OCI-M2 (cell line): ENCODE measurements at regions not wholly inside any gene's neighbourhood (a gene's known extent, or its start where the extent isn't known, plus 50 kb on each side); places are given as distances from the start of the nearest gene placed in this dataset.

Source experiments
- DNase-seq: peaks from one replicate; lab custom pipeline; 2025; ENCODE audit not compliant: unreplicated experiment; lab: John Stamatoyannopoulos, UW

- DNase-seq = no peak
These were observed 528.3 kb upstream of the ATXN8OS start for GRCh38 chr13:69579351-69579750.

DNA sequence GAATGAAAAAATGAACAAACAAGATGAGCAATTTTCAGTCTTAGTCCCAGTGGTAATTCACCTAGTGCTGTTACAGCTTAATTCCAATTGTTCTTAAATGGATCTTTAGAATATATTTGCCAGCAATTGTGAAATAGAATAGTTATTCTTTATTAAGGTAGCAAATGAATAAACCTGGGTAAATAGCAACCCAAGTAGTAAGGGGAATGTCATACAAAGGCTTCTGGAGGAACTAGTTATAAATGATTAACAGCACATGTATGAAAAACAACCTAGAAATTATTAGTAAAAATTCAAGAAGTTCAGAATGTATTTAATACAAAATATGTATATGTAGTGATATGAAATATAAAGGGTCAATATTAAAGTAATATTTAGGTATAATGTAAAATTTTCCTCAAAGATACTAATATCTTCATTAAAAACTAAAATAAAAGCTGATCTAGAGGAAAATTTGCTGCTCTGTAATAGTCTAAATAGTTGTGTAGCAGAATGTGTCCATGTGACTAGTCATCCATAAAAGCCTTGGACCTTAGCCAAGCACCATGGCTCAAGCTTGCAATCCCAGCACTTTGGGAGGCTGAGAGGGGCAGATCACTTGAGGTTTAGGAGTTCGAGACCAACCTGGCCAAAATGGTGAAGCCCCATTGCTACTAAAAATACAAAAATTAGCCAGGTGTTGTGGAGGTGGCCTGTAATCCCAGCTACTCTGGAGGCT is 535.9 kb upstream of the ATXN8OS start:
- DNase-seq = no peak

DNA sequence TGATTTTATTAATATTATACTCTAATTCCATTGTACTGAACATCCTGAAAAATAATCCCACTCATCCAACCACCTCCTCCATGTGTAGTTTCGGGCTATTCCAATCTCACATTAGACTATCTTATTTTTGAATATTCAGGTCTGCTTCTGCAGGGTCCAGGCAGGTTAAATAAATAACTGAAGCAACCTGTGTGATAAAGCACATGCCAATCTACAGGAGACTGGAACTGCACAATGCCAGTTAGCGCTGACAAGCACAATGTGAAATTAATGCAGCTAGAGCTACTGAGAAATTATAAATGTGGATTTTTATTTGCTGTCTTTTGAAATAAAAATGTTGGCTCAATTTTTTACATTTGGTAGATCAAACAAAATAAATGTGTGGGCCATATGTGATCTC is 540.1 kb upstream of the ATXN8OS start:
- no peak for DNase-seq

- no peak for DNase-seq
These were observed 541.4 kb upstream of the ATXN8OS start for GRCh38 chr13:69566104-69566716.

DNA sequence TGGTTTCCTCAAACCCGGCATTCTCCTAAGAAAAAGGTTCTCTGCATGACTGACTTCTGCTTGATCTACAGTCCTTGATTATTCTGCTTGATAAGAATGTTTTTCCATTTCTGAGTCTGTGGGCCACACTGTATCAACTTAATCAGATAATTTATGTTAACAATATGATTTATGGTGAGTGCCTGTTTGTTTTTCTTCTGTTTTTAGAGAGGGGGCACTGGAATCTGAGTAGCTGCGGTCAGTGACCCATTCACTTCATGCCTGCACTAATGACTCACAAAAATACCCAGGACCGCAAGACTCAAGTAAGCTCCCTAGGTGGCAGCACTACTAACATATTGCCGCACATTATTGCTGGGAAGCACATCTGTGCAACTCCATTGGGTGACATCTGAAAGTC is 542.3 kb upstream of the ATXN8OS start:
- no peak for DNase-seq

- no peak for DNase-seq
These were observed 551.0 kb upstream of the ATXN8OS start for GRCh38 chr13:69556540-69557196.

- no peak for DNase-seq
These were observed 553.6 kb upstream of the ATXN8OS start for GRCh38 chr13:69553976-69554375.

GRCh38 chr13:69551193-69551592 is 556.4 kb upstream of the ATXN8OS start:
- no peak for DNase-seq

DNA sequence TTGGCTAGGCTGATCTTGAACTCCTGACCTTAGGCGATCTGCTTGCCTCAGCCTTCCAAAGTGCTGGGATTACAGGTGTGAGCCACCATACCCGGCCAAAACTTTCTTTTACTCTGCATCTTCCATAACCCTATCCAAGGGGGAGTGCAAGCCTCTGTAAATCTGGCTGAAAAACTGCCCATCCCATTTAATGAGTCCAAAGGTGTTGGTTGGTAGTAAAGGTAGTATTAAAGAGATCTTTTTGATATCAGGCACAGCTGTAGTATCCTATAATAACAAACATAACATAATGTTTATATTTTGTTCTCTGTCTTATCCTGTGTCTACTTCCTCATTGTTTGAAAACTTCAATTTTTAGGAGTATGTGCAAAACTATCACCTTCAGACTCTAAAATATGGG is 559.8 kb upstream of the ATXN8OS start:
- DNase-seq = no peak

DNA sequence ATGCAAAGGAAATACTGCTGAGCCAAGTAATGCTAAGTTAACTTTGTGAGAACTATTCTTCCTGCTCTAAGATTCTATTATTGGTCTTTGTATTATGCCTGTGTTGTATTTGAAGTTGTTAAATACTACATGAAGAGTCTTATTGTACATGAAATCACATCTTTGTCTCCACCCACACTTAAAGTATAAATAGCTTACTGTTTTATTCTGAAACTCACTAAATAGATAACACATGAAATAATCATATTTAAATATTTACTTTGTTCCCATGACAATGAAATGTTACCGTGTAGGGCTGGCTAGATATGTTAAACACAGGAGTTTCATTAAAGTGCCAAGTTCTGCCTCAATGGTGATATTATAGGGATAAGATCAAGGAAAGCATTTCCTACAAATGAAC is 562.1 kb upstream of the ATXN8OS start:
- DNase-seq = no peak

GRCh38 chr13:69524459-69525150 is 583.0 kb upstream of the ATXN8OS start:
- no peak for DNase-seq

DNA sequence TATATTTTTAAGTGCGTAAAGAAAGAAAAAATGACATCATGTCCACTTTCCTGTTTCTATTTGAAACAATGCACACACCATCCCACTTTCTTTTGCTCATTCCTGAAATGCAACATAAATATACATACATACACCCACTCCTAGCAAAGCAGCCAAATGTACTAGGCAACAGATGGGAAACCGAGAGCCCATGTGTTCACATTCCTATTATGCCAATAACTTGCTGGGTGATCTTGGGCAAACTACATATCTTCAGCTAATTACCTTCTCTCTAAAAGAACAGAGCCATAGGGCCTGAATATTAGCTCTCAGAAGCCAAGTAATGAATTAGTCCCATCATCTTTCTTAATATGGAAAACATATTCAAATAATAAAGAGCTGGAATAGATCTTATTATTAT is 610.6 kb upstream of the ATXN8OS start:
- DNase-seq = no peak

- DNase-seq = no peak
These were observed 612.5 kb upstream of the ATXN8OS start for GRCh38 chr13:69495096-69495495.

DNA sequence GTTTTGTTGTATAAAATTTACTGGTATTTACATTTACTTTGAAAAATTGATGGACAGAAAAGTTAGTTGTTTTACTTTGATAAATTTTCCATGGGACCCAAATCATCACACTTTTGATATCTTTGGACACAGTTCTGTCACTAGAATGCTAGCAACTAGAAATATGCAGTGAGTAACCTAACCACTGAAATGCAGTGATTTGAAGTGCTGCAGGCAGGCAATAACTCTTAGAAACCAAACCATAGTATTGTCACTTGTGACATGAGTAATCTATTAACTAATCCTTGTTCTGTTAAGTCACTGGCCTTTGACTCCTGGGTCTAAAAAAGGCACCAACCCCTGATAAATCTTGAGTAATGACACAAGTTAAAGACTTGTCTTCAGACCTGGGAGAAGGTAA is 620.0 kb upstream of the ATXN8OS start:
- no peak for DNase-seq

DNA sequence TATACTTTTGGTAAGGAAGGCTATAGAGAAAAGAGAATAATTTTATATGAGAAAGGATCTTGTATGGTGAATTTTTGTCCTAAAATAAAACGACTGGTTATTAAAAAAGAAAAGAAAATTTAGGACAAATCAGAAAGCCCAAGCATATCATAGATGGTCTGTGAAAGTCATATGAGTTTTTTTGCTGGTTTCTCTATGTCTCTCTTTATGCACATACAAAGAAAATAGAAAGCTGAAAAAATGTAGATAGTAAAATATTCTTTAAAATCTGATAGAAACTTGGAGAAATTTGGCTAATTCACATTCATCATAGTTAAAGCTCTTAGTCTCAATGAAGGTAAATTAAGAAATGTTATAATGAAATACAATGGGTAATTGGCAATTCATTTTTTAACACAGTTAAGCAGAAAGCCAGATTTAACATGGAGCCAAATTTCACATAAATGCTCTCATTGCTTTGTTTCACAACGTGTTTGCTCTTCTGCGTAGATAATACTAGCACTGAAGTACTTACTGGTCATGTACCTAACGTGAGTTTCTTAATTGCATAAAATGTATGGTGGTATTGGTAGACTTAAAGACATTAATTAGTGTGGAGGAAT is 621.5 kb upstream of the ATXN8OS start:
- DNase-seq = no peak

- no peak for DNase-seq
These were observed 630.2 kb upstream of the ATXN8OS start for GRCh38 chr13:69477451-69477850.

DNA sequence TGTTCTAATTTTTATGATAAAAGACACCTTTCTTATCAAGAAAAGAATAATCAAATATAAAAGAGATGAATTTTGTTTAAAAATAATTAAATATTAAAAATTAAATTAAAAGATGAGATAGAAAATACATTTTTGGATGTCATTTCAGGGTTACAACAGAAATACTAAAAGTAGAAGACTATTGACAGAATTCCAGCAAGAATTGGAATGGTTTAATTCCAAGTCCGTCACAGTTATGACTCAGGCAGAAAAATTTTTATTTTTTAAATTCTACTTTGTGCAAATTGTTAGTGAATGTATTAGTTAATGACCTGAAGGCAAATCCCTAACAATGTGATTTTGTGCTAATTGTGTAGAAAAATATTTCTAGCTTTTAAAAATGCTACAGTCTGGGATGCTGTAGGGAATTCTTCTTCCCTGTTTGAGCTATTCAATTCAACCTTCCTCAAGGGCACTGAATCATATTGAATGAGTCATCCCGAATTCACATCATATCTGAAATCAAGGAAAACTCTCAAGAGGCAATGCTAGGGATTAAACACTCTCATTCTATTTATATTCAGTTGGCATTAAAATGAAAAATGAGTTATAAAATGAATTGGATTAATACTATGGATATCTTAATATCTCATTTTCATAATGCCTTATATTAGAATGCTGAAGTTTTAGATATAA is 633.5 kb upstream of the ATXN8OS start:
- DNase-seq = no peak

GRCh38 chr13:69468624-69469023 is 639.0 kb upstream of the ATXN8OS start:
- DNase-seq = no peak

DNA sequence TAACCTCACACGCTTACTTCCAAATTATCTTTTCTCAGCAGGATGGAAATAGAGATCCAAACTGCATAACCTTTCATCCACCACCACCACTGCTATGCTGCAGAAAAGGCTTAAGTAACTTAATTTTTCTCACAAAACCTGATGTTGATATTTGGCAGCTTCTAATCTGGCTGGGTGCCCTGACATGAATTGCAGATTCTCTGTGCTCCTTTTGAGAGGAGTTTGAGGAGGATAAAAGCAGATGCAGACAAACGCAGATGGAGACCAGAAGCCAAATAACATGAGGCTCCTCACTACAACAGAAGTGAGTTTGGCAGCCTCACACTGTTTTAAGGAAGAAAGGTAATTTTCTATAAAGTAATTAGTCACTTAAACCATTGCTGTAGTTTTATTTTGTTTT is 646.2 kb upstream of the ATXN8OS start:
- DNase-seq = no peak

- DNase-seq = no peak
These were observed 648.3 kb upstream of the ATXN8OS start for GRCh38 chr13:69459346-69459745.

- DNase-seq = no peak
These were observed 649.6 kb upstream of the ATXN8OS start for GRCh38 chr13:69458013-69458412.
